Spleen (tissue), 11 donors: ENCODE measurements at regions not wholly inside any gene's neighbourhood (a gene's known extent, or its start where the extent isn't known, plus 50 kb on each side); places are given as distances from the start of the nearest gene placed in this dataset.

Experiments used
- DNase-seq: peaks from one replicate; pipeline ENCODE4 v3.0.0-alpha.2; 2020
- H3K27ac ChIP-seq, 8 donors: fragments of 200-600 bp; sonication (generic) in 7 of 8; 1 replicate in 4 of 8; 2 replicates in 4 of 8; pipeline versions ENCODE4 v1.5.0 to v1.8.0; 2016 to 2021; ENCODE audit warnings: inconsistent platforms in 4 of 8, mild to moderate bottlenecking in 4 of 8, moderate library complexity in 1 of 8
- H3K27me3 ChIP-seq, 7 donors: fragments of 200-600 bp; sonication (generic) in 6 of 7; replicated peaks in 1 of 7; 1 replicate in 4 of 7; 2 replicates in 3 of 7; pipeline versions ENCODE4 v1.5.0 to v1.8.0; 2016 to 2021; ENCODE audit warnings: inconsistent platforms in 3 of 7, mild to moderate bottlenecking in 1 of 7
- H3K36me3 ChIP-seq, 6 donors: fragments of 200-600 bp; sonication (generic) in 5 of 6; 1 replicate in 4 of 6; 2 replicates in 2 of 6; pipeline versions ENCODE4 v1.5.0 to v1.8.0; 2016 to 2021; ENCODE audit warnings: inconsistent platforms in 2 of 6
- H3K4me1 ChIP-seq, 6 donors: fragments of 200-600 bp; sonication (generic) in 5 of 6; 1 replicate in 3 of 6; 2 replicates in 3 of 6; pipeline versions ENCODE4 v1.5.0 to v1.8.0; 2016 to 2021; ENCODE audit warnings: inconsistent platforms in 3 of 6
- H3K4me3 ChIP-seq, 8 donors: fragments of 200-600 bp; sonication (generic) in 7 of 8; 1 replicate in 4 of 8; 2 replicates in 4 of 8; pipeline versions ENCODE4 v1.5.0 to v1.8.0; 2016 to 2021; ENCODE audit warnings: inconsistent platforms in 4 of 8, mild to moderate bottlenecking in 4 of 8, moderate library complexity in 2 of 8
- H3K9me3 ChIP-seq, 8 donors: fragments of 200-600 bp; sonication (generic) in 7 of 8; 1 replicate in 4 of 8; 2 replicates in 4 of 8; pipeline versions ENCODE4 v1.5.0 to v1.8.0; 2016 to 2021; ENCODE audit warnings: inconsistent platforms in 4 of 8
- CTCF ChIP-seq, 11 experiments: fragments of 200-600 bp in 7 of 11; fragments of 450-650 bp in 4 of 11; sonication (generic) in 4 of 11; IDR thresholded peaks in 8 of 11; conservative IDR thresholded peaks in 3 of 11; 1 replicate in 7 of 11; 2 replicates in 4 of 11; pipeline versions ENCODE4 v1.4.0 to v1.8.0; 2016 to 2021; ENCODE audit warnings: antibody characterized with exemption in 11 of 11, inconsistent platforms in 4 of 11, mild to moderate bottlenecking in 1 of 11
- POLR2A ChIP-seq, 3 donors: fragments of 450-650 bp; IDR thresholded peaks; one replicate each; pipeline ENCODE4 v1.5.1; 2017; ENCODE audit warnings: antibody characterized with exemption in 3 of 3, mild to moderate bottlenecking in 1 of 3
- POLR2AphosphoS5 ChIP-seq, 3 donors: sonication (generic); formaldehyde crosslinking; IDR thresholded peaks; one replicate each; pipeline ENCODE4 v1.5.1; 2017; ENCODE audit warnings: antibody characterized with exemption in 3 of 3
- WGBS, 5 donors: extraction: QIAGEN DNeasy Blood & Tissue Kit in 3 of 5; methylation state at CpG; one replicate each; pipeline versions ENCODE4 v1.1.5 to v1.1.7; 2013 to 2018; 5-methylcytosine and 5-hydroxymethylcytosine counted together
- intact Hi-C: fragments of 100-400 bp; cut with DNase I; formaldehyde crosslinking; loops from one replicate; pipeline ENCODE4 v1.15.0; 2023; ENCODE audit warnings: low total_unique reads
- donor health status: healthy with polysubstance abuse.
- donor health status: DM: no; HTN: no; CAD: no; lungs with moderate emphysema.
- donor health status: DM: no; HTN: no; CAD: no.
- donor health status: Bipolar disorder and iron deficiency.
- donor health status: healthy.
- donor health status: DM: no; HTN: no; CAD: no.
- donor health status: DM: yes; HTN: yes; CAD: no.

DNA sequence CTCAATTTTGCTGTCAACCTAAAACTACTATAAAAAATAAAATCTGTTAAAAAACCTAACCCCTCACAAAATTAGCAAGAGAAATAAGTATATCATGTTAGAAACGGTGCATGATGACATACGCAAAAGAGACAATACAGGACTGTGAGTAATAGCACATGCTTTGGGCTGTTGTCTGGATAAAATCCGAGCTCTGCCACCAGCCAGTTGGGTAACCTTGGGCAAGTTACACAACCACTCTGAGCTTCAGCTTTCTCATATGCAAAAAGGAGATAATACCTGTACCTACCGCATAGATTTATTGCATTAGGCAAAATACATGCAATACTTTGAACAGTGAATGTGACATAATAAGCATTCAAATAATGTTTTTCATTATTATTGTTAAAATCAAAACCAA is 481.7 kb downstream of the TLE1 start:
- no peak overlapping the region for H3K4me3 ChIP-seq
- no peak for TF ChIP-seq POLR2AphosphoS5 (IDR thresholded peaks at IDR 0.05)
- no peak for TF ChIP-seq CTCF (IDR thresholded peaks at IDR 0.05 in 8 of 11, conservative IDR thresholded peaks at IDR 0.05 in 3 of 11)
- TF ChIP-seq POLR2A (IDR thresholded peaks at IDR 0.05): no peak
- no peak for DNase-seq
- H3K36me3 ChIP-seq: no peaks in the 10 kb centered on the region
- WGBS, 5 donors: 81 to 96% (median 87%) methylated on average over 4 of the region's 4 CpGs
- H3K27me3 ChIP-seq: no peaks in the 10 kb centered on the region
- H3K4me1 ChIP-seq: no peaks in the 10 kb centered on the region
- no peaks in the 10 kb centered on the region for H3K9me3 ChIP-seq
- no peak overlapping the region for H3K27ac ChIP-seq
- intact Hi-C loops: no loop called here

DNA sequence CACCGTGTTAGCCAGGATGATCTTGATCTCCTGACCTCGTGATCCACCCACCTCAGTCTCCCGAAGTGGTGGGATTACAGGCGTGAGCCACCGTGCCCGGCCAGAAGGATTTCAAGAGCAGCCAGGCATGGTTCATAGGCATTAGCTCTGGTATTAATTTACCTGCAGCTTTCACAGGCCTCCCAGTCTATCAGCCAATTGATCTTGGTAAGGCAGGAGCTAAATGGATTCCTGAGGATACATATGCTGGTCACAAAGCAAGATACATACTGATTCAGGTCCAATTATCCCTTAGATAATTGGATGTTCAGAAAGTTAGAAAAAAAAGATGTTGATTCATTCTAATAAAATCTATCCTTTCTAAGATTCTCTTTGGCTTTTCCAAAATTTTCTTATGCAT is 487.1 kb downstream of the TLE1 start:
- Histone ChIP-seq H3K4me3 (no peak overlapping the region), H3K36me3 (no peaks in the 10 kb centered on the region), H3K9me3 (peaks cover 0 to 10% (median 0%) of the 10 kb centered on the region in 8 donors), H3K27me3 (no peaks in the 10 kb centered on the region), H3K27ac (no peak overlapping the region), H3K4me1 (no peaks in the 10 kb centered on the region)
- WGBS, 5 donors: 85 to 96% (median 93%) methylated on average over 6 of the region's 6 CpGs
- no peak for DNase-seq
- intact Hi-C loops: no loop called here
- no peak for TF ChIP-seq POLR2A (IDR thresholded peaks at IDR 0.05)
- no peak for TF ChIP-seq POLR2AphosphoS5 (IDR thresholded peaks at IDR 0.05)
- TF ChIP-seq CTCF (IDR thresholded peaks at IDR 0.05 in 8 of 11, conservative IDR thresholded peaks at IDR 0.05 in 3 of 11): no peak

- WGBS, 5 donors: 88 to 92% (median 89%) methylated on average over 4 of the region's 4 CpGs
- H3K27ac ChIP-seq: no peak overlapping the region
- peaks cover 0 to 9% (median 0%) of the 10 kb centered on the region in 8 donors for H3K9me3 ChIP-seq
- H3K4me3 ChIP-seq: no peak overlapping the region
- no peaks in the 10 kb centered on the region for H3K36me3 ChIP-seq
- H3K27me3 ChIP-seq: no peaks in the 10 kb centered on the region
- intact Hi-C loops: no loop called here
- DNase-seq: no peak
- TF ChIP-seq POLR2A (IDR thresholded peaks at IDR 0.05) (no peak), CTCF (IDR thresholded peaks at IDR 0.05 in 8 of 11, conservative IDR thresholded peaks at IDR 0.05 in 3 of 11) (no peak), POLR2AphosphoS5 (IDR thresholded peaks at IDR 0.05) (no peak)
- no peaks in the 10 kb centered on the region for H3K4me1 ChIP-seq
Observed at GRCh38 chr9:81195206-81195605, 494.1 kb downstream of the TLE1 start.

GRCh38 chr9:81193362-81194339 is 495.7 kb downstream of the TLE1 start:
- TF ChIP-seq POLR2AphosphoS5 (IDR thresholded peaks at IDR 0.05) (no peak), POLR2A (IDR thresholded peaks at IDR 0.05) (no peak), CTCF (IDR thresholded peaks at IDR 0.05 in 8 of 11, conservative IDR thresholded peaks at IDR 0.05 in 3 of 11) (no peak)
- H3K27ac ChIP-seq: no peak overlapping the region
- intact Hi-C loops: no loop called here
- H3K36me3 ChIP-seq: no peaks in the 10 kb centered on the region
- no peaks in the 10 kb centered on the region for H3K4me1 ChIP-seq
- H3K27me3 ChIP-seq: no peaks in the 10 kb centered on the region
- peaks cover 0 to 6% (median 0%) of the 10 kb centered on the region in 8 donors for H3K9me3 ChIP-seq
- 69 to 88% (median 76%) methylated on average over 1 of the region's 1 CpG for WGBS, 5 donors
- no peak overlapping the region for H3K4me3 ChIP-seq
- DNase-seq: no peak
